OCI-LY3 (cell line): ENCODE measurements at regions not wholly inside any gene's neighbourhood (a gene's known extent, or its start where the extent isn't known, plus 50 kb on each side); places are given as distances from the start of the nearest gene placed in this dataset.

ENCODE experiments used
- CTCF ChIP-seq: fragments of 200-600, 300-600 bp; sonication (generic); IDR thresholded peaks from 2 replicates; pipeline ENCODE4 v1.5.1; 2014; ENCODE audit warnings: antibody characterized with exemption, low read length, low read depth
- EZH2phosphoT487 ChIP-seq: fragments of 200-600 bp; shearing (Covaris generic); IDR thresholded peaks from 2 replicates; pipeline ENCODE4 v1.6.1; 2018; ENCODE audit warnings: antibody characterized with exemption, mixed run types, low read depth

GRCh38 chr7:133202942-133203341, 49.9 kb upstream of the EXOC4 start:
- TF ChIP-seq CTCF, result no peak
- TF ChIP-seq EZH2phosphoT487, result no peak
